ENCODE measurements at regions not wholly inside any gene's neighbourhood (a gene's known extent, or its start where the extent isn't known, plus 50 kb on each side); places are given as distances from the start of the nearest gene placed in this dataset.

- BruUV-seq (replicated peaks) = no TSS peak
- H3K4me1 ChIP-seq (ENCODE audit: control insufficient read depth, extremely low read depth, insufficient read depth, low read length) = no peaks in the 10 kb centered on the region
- H3K9me3 ChIP-seq (replicated peaks; ENCODE audit: control insufficient read depth, insufficient read depth, low read length) = no peaks in the 10 kb centered on the region
- no peak overlapping the region for H2AFZ ChIP-seq (ENCODE audit: low read depth, low read length)
- ChIA-PET CTCF (no interaction called here), POLR2A (no interaction called here)
- no peak overlapping the region for H3K9ac ChIP-seq (replicated peaks; ENCODE audit: extremely low read depth, insufficient read depth, low read length)
- TF ChIP-seq EZH2 (IDR thresholded peaks at IDR 0.05; ENCODE audit: borderline replicate concordance, low read depth, low read length, severe bottlenecking) = no peak
- H3K27me3 ChIP-seq (ENCODE audit: control insufficient read depth in 2 of 2, insufficient read depth in 2 of 2, low read length in 2 of 2) = no peaks in the 10 kb centered on the region
- FAIRE-seq (no peak), DNase-seq (ENCODE audit: low read depth, low spot score) (no peak)
- no peak overlapping the region for H3K27ac ChIP-seq (ENCODE audit: insufficient read depth, low read depth, low read length)
- no peaks in the 10 kb centered on the region for H3K79me2 ChIP-seq (ENCODE audit: control insufficient read depth, insufficient read depth, low read length)
- intact Hi-C loops (cut with micrococcal nuclease) (no loop called here), dilution Hi-C loops (cut with MboI; ENCODE audit: extremely low pct_ligation_motif_present, low sequenced_read_pairs) (no loop called here)
- no peak overlapping the region for H3K4me2 ChIP-seq (ENCODE audit: insufficient read depth, low read length)
- H3K4me3 ChIP-seq (replicated peaks in 1 of 3; ENCODE audit: insufficient read depth in 1 of 3, low read depth in 1 of 3, low read length in 3 of 3) = no peak overlapping the region
- no peaks in the 10 kb centered on the region for H4K20me1 ChIP-seq (replicated peaks; ENCODE audit: control insufficient read depth, extremely low read depth, insufficient read depth, low read length)
- no peaks in the 10 kb centered on the region for H3K9me1 ChIP-seq (replicated peaks; ENCODE audit: control insufficient read depth, extremely low read depth, insufficient read depth, low read length)
- no peaks in the 10 kb centered on the region for H3K36me3 ChIP-seq (ENCODE audit: control insufficient read depth in 2 of 2, extremely low read depth in 1 of 2, insufficient read depth in 2 of 2, low read length in 2 of 2)
These were observed 230.8 kb upstream of the STAC start for GRCh38 chr3:36149447-36149865.

- H3K9me1 ChIP-seq (replicated peaks; ENCODE audit: control insufficient read depth, extremely low read depth, insufficient read depth, low read length) = no peaks in the 10 kb centered on the region
- dilution Hi-C loops (cut with MboI; ENCODE audit: extremely low pct_ligation_motif_present, low sequenced_read_pairs) (no loop called here), intact Hi-C loops (cut with micrococcal nuclease) (no loop called here)
- DNase-seq (ENCODE audit: low read depth, low spot score) (no peak), FAIRE-seq (no peak)
- no peaks in the 10 kb centered on the region for H3K9me3 ChIP-seq (replicated peaks; ENCODE audit: control insufficient read depth, insufficient read depth, low read length)
- no peaks in the 10 kb centered on the region for H3K79me2 ChIP-seq (ENCODE audit: control insufficient read depth, insufficient read depth, low read length)
- ChIA-PET POLR2A (no interaction called here), CTCF (no interaction called here)
- no peaks in the 10 kb centered on the region for H3K4me1 ChIP-seq (ENCODE audit: control insufficient read depth, extremely low read depth, insufficient read depth, low read length)
- H2AFZ ChIP-seq (ENCODE audit: low read depth, low read length) = no peak overlapping the region
- H3K27ac ChIP-seq (ENCODE audit: insufficient read depth, low read depth, low read length) = no peak overlapping the region
- no peak overlapping the region for H3K9ac ChIP-seq (replicated peaks; ENCODE audit: extremely low read depth, insufficient read depth, low read length)
- H4K20me1 ChIP-seq (replicated peaks; ENCODE audit: control insufficient read depth, extremely low read depth, insufficient read depth, low read length) = no peaks in the 10 kb centered on the region
- no peaks in the 10 kb centered on the region for H3K36me3 ChIP-seq (ENCODE audit: control insufficient read depth in 2 of 2, extremely low read depth in 1 of 2, insufficient read depth in 2 of 2, low read length in 2 of 2)
- no peak overlapping the region for H3K4me3 ChIP-seq (replicated peaks in 1 of 3; ENCODE audit: insufficient read depth in 1 of 3, low read depth in 1 of 3, low read length in 3 of 3)
- H3K4me2 ChIP-seq (ENCODE audit: insufficient read depth, low read length) = no peak overlapping the region
- H3K27me3 ChIP-seq (ENCODE audit: control insufficient read depth in 2 of 2, insufficient read depth in 2 of 2, low read length in 2 of 2) = no peaks in the 10 kb centered on the region
- TF ChIP-seq FOS (IDR thresholded peaks at IDR 0.05; ENCODE audit: borderline replicate concordance, insufficient read depth, low read length) = no peak
- TF ChIP-seq JUN (IDR thresholded peaks at IDR 0.05; ENCODE audit: borderline replicate concordance, insufficient read depth, insufficient read length, low read depth) = no peak
- no peak for TF ChIP-seq EZH2 (IDR thresholded peaks at IDR 0.05; ENCODE audit: borderline replicate concordance, low read depth, low read length, severe bottlenecking)
- no peak for TF ChIP-seq MYC (IDR thresholded peaks at IDR 0.05; ENCODE audit: low read depth, low read length)
- TF ChIP-seq, protein P1, sequence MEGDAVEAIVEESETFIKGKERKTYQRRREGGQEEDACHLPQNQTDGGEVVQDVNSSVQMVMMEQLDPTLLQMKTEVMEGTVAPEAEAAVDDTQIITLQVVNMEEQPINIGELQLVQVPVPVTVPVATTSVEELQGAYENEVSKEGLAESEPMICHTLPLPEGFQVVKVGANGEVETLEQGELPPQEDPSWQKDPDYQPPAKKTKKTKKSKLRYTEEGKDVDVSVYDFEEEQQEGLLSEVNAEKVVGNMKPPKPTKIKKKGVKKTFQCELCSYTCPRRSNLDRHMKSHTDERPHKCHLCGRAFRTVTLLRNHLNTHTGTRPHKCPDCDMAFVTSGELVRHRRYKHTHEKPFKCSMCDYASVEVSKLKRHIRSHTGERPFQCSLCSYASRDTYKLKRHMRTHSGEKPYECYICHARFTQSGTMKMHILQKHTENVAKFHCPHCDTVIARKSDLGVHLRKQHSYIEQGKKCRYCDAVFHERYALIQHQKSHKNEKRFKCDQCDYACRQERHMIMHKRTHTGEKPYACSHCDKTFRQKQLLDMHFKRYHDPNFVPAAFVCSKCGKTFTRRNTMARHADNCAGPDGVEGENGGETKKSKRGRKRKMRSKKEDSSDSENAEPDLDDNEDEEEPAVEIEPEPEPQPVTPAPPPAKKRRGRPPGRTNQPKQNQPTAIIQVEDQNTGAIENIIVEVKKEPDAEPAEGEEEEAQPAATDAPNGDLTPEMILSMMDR (IDR thresholded peaks at IDR 0.05; ENCODE audit: extremely low read depth in 1 of 2, insufficient read depth in 1 of 2, low read depth in 1 of 2, low read length in 2 of 2) = no peak
- TF ChIP-seq MAX (IDR thresholded peaks at IDR 0.05; ENCODE audit: insufficient read depth, insufficient read length) = no peak
- TF ChIP-seq POLR2AphosphoS5 (IDR thresholded peaks at IDR 0.05; ENCODE audit: insufficient read depth, low read depth, low read length) = no peak
- no peak for TF ChIP-seq GATA2 (IDR thresholded peaks at IDR 0.05; ENCODE audit: insufficient read depth, insufficient read length, low read depth, low read length)
- no peak for TF ChIP-seq POLR2A (IDR thresholded peaks at IDR 0.05; ENCODE audit: low read depth, low read length)
- BruUV-seq (replicated peaks) = no TSS peak
These were observed 224.8 kb upstream of the STAC start for GRCh38 chr3:36155515-36155914.
